Nephron progenitor cell (in vitro differentiated cells): ENCODE measurements at regions not wholly inside any gene's neighbourhood (a gene's known extent, or its start where the extent isn't known, plus 50 kb on each side); places are given as distances from the start of the nearest gene placed in this dataset.
A peak's percentile ranks its signal among the peaks of the same experiment; 100 is the strongest.

Experiments
- DNase-seq: peaks from one replicate; pipeline ENCODE4 v3.0.0; 2021
- H3K27ac Mint-ChIP-seq: 2 replicates; pipeline ENCODE4 v1.8.0; 2021; ENCODE audit warnings: mild to moderate bottlenecking, moderate library complexity, mixed read lengths
- H3K27me3 Mint-ChIP-seq: 2 replicates; pipeline ENCODE4 v1.8.0; 2021; ENCODE audit warnings: mild to moderate bottlenecking, low read depth, mixed read lengths; ENCODE audit not compliant: poor library complexity
- H3K36me3 Mint-ChIP-seq: 2 replicates; pipeline ENCODE4 v1.8.0; 2021; ENCODE audit warnings: low read depth, mixed read lengths
- H3K4me1 Mint-ChIP-seq: 2 replicates; pipeline ENCODE4 v1.8.0; 2021; ENCODE audit warnings: mixed read lengths
- H3K4me3 Mint-ChIP-seq: 2 replicates; pipeline ENCODE4 v1.8.0; 2021; ENCODE audit warnings: mild to moderate bottlenecking, moderate library complexity, mixed read lengths
- H3K9me3 Mint-ChIP-seq: 2 replicates; pipeline ENCODE4 v1.8.0; 2021; ENCODE audit warnings: mild to moderate bottlenecking, moderate library complexity, mixed read lengths
- CTCF ChIP-seq: fragments of 200-600 bp; sonication (generic); IDR thresholded peaks from 2 replicates; pipeline ENCODE4 v1.5.0; 2021; ENCODE audit warnings: antibody characterized with exemption

DNA sequence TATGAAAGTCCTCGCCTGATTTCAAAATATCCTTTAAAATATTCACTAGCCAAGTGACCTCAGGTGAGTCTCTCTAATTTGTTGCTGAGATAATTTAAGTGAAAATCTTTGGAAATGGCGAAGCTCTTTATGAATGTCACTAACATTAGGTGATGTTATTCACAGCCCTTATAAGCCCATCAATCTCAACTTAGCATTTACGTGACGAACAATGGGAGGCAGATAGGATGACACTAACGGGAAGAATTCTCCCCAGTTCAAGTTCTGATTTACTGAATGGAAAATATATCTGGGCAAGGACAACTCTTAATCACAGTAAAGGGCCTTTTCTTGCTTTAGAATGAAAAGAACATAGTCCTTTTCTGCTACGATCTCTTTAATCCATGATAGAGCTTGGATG is 378.7 kb downstream of the LIG4 start:
- peaks cover 9% of the 10 kb centered on the region for H3K4me1 Mint-ChIP-seq
- H3K9me3 Mint-ChIP-seq = no peaks in the 10 kb centered on the region
- H3K4me3 Mint-ChIP-seq = no peak overlapping the region
- no peaks in the 10 kb centered on the region for H3K36me3 Mint-ChIP-seq
- no peak for DNase-seq
- no peak overlapping the region for H3K27ac Mint-ChIP-seq
- H3K27me3 Mint-ChIP-seq = peaks cover 5% of the 10 kb centered on the region
- no peak for TF ChIP-seq CTCF

- Mint-ChIP-seq H3K27me3 (peaks cover 5% of the 10 kb centered on the region), H3K4me1 (peaks cover 9% of the 10 kb centered on the region), H3K27ac (no peak overlapping the region), H3K36me3 (no peaks in the 10 kb centered on the region), H3K9me3 (no peaks in the 10 kb centered on the region), H3K4me3 (no peak overlapping the region)
- no peak for TF ChIP-seq CTCF
- no peak for DNase-seq
Observed at GRCh38 chr13:107835339-107836018, 379.9 kb downstream of the LIG4 start.

- peaks cover 9% of the 10 kb centered on the region for H3K4me1 Mint-ChIP-seq
- H3K9me3 Mint-ChIP-seq = no peaks in the 10 kb centered on the region
- H3K36me3 Mint-ChIP-seq = no peaks in the 10 kb centered on the region
- no peak overlapping the region for H3K27ac Mint-ChIP-seq
- no peak for DNase-seq
- TF ChIP-seq CTCF = no peak
- no peak overlapping the region for H3K4me3 Mint-ChIP-seq
- peaks cover 5% of the 10 kb centered on the region for H3K27me3 Mint-ChIP-seq
Observed at GRCh38 chr13:107834717-107835116, 380.6 kb downstream of the LIG4 start.

GRCh38 chr13:107834281-107834680 is 381.1 kb downstream of the LIG4 start:
- H3K27ac Mint-ChIP-seq = no peak overlapping the region
- no peaks in the 10 kb centered on the region for H3K9me3 Mint-ChIP-seq
- no peak overlapping the region for H3K4me3 Mint-ChIP-seq
- TF ChIP-seq CTCF = no peak
- DNase-seq = no peak
- no peaks in the 10 kb centered on the region for H3K36me3 Mint-ChIP-seq
- H3K27me3 Mint-ChIP-seq = peaks cover 5% of the 10 kb centered on the region
- peaks cover 9% of the 10 kb centered on the region for H3K4me1 Mint-ChIP-seq

DNA sequence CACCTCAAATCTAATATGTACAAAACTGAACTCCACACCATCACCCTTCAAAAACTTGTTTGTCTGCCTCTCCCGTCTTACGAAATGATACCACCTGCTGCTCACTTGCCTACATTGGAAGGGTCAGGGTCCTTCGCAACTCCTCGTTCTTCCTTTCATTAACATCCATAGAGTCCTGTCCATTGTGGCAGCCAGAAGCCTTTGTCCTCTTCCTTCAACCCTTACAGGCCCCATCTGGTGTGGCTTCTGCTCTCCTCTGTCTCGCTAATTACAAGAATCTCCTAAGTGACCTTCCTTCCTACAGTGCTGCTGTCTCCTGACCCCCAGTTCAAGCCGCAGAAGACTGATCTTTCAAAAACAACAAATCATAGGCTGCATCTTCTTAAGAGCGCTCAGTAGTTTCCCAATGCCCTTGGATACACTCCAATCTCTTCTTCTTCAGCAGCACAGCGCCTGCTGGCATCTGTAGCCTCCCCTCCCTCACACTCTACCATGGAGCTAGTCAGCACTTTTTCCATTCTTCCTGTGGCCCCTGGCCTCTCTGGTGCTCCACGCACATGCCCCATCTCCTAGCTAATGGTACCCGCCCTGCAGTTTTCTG is 382.7 kb downstream of the LIG4 start:
- no peak for DNase-seq
- TF ChIP-seq CTCF = no peak
- no peak overlapping the region for H3K4me3 Mint-ChIP-seq
- H3K4me1 Mint-ChIP-seq = peaks cover 9% of the 10 kb centered on the region
- peaks cover 5% of the 10 kb centered on the region for H3K27me3 Mint-ChIP-seq
- H3K27ac Mint-ChIP-seq = no peak overlapping the region
- no peaks in the 10 kb centered on the region for H3K36me3 Mint-ChIP-seq
- H3K9me3 Mint-ChIP-seq = no peaks in the 10 kb centered on the region

DNA sequence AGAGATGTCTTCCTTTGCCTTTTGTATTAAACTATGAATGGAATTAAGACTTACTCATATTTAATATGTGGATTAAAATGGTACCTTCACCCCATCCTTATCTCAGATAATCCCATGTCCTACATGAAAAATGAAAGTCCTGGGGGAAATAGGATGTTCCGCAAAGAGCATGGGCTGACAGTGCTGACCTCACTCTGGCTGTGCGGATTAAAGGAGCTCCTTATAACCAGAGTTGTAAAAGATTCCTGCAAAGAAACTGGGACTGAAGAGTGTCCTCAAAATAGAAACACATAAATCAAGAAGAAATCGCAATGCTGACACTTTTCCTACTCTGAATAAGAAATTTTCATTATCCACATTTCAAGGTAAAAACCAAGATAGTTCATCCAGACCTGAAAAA is 384.5 kb downstream of the LIG4 start:
- Mint-ChIP-seq H3K36me3 (no peaks in the 10 kb centered on the region), H3K4me3 (no peak overlapping the region), H3K9me3 (no peaks in the 10 kb centered on the region), H3K27me3 (peaks cover 5% of the 10 kb centered on the region), H3K27ac (peak overlapping the region; percentile 5), H3K4me1 (peaks cover 9% of the 10 kb centered on the region)
- no peak for DNase-seq
- TF ChIP-seq CTCF = no peak
